ENCODE measurements at regions not wholly inside any gene's neighbourhood (a gene's known extent, or its start where the extent isn't known, plus 50 kb on each side); places are given as distances from the start of the nearest gene placed in this dataset.

- Histone ChIP-seq H3K4me3 (ENCODE audit: low read depth, low read length) (no peak overlapping the region), H3K27me3 (replicated peaks) (no peaks in the 10 kb centered on the region), H3K27ac (no peak overlapping the region), H3K36me3 (replicated peaks) (no peaks in the 10 kb centered on the region)
- in situ Hi-C loops (cut with HindIII; ENCODE audit: low pct_ligation_motif_present, low sequenced_read_pairs): no loop called here
- no peak for TF ChIP-seq CTCF (IDR thresholded peaks at IDR 0.05; ENCODE audit: low read depth, low read length, missing control alignments)
- no peak for DNase-seq
Measured at GRCh38 chr2:147041121-147041494, 803.7 kb upstream of the ACVR2A start.

- Histone ChIP-seq H3K36me3 (replicated peaks) (no peaks in the 10 kb centered on the region), H3K27me3 (replicated peaks) (no peaks in the 10 kb centered on the region), H3K4me3 (ENCODE audit: low read depth, low read length) (no peak overlapping the region), H3K27ac (no peak overlapping the region)
- DNase-seq: no peak
- no peak for TF ChIP-seq CTCF (IDR thresholded peaks at IDR 0.05; ENCODE audit: low read depth, low read length, missing control alignments)
- in situ Hi-C loops (cut with HindIII; ENCODE audit: low pct_ligation_motif_present, low sequenced_read_pairs): no loop called here
Measured at GRCh38 chr2:147040298-147041120, 804.3 kb upstream of the ACVR2A start.

GRCh38 chr2:147037048-147037447 is 807.8 kb upstream of the ACVR2A start:
- DNase-seq: no peak
- Histone ChIP-seq H3K4me3 (ENCODE audit: low read depth, low read length) (no peak overlapping the region), H3K36me3 (replicated peaks) (no peaks in the 10 kb centered on the region), H3K27ac (no peak overlapping the region), H3K27me3 (replicated peaks) (no peaks in the 10 kb centered on the region)
- in situ Hi-C loops (cut with HindIII; ENCODE audit: low pct_ligation_motif_present, low sequenced_read_pairs): no loop called here
- no peak for TF ChIP-seq CTCF (IDR thresholded peaks at IDR 0.05; ENCODE audit: low read depth, low read length, missing control alignments)

GRCh38 chr2:147033044-147033443 is 811.8 kb upstream of the ACVR2A start:
- no peaks in the 10 kb centered on the region for H3K27me3 ChIP-seq (replicated peaks)
- no peak for TF ChIP-seq CTCF (IDR thresholded peaks at IDR 0.05; ENCODE audit: low read depth, low read length, missing control alignments)
- in situ Hi-C loops (cut with HindIII; ENCODE audit: low pct_ligation_motif_present, low sequenced_read_pairs): no loop called here

GRCh38 chr2:147031897-147032296 is 812.9 kb upstream of the ACVR2A start:
- H3K27me3 ChIP-seq (replicated peaks): no peaks in the 10 kb centered on the region
- no peaks in the 10 kb centered on the region for H3K36me3 ChIP-seq (replicated peaks)
- no peak for DNase-seq
- TF ChIP-seq CTCF (IDR thresholded peaks at IDR 0.05; ENCODE audit: low read depth, low read length, missing control alignments): no peak
- in situ Hi-C loops (cut with HindIII; ENCODE audit: low pct_ligation_motif_present, low sequenced_read_pairs): no loop called here
- peak overlapping the region; percentile 73 for H3K27ac ChIP-seq
- H3K4me3 ChIP-seq (ENCODE audit: low read depth, low read length): no peak overlapping the region

More at GRCh38 chr2:147033044-147033443, 811.8 kb upstream of the ACVR2A start:
- Histone ChIP-seq H3K4me3 (ENCODE audit: low read depth, low read length) (no peak overlapping the region), H3K36me3 (replicated peaks) (no peaks in the 10 kb centered on the region), H3K27ac (peak overlapping the region; percentile 38)
- peak; percentile 33 for DNase-seq
